GM21825 (cell line): ENCODE measurements at regions not wholly inside any gene's neighbourhood (a gene's known extent, or its start where the extent isn't known, plus 50 kb on each side); places are given as distances from the start of the nearest gene placed in this dataset.

Experiments used
- ATAC-seq: cut with Tn5 transposase; IDR thresholded peaks from one replicate; pipeline ENCODE4 v1.9.1; 2021; ENCODE audit warnings: mild to moderate bottlenecking, moderate library complexity; ENCODE audit not compliant: unreplicated experiment

DNA sequence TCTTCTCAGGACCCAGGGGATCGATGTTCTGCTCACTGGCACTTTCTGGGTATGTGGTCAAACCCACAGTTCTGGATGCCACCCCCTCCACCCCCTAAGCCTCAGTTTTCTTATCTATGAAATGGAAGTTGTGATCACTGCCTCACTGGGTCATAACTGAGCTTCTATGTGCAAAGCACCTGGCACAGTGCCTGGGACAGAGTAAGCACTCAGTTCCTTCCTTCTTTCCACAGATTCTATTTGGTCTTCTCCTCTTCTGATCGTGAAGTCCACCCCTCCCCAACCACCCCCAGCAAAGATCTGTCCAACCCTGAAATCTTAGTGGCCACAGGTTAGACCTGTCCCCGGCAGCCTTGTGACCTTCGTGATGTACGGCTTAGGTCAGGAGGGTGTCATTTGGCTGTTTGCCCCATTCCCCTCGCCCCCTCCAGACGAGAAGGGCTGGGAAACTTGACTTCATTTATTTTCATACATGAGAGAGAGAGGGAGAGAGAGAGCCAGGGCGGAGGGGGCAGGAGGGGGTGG lies 181.4 kb downstream of the FGF18 start:
- ATAC-seq, result no peak

DNA sequence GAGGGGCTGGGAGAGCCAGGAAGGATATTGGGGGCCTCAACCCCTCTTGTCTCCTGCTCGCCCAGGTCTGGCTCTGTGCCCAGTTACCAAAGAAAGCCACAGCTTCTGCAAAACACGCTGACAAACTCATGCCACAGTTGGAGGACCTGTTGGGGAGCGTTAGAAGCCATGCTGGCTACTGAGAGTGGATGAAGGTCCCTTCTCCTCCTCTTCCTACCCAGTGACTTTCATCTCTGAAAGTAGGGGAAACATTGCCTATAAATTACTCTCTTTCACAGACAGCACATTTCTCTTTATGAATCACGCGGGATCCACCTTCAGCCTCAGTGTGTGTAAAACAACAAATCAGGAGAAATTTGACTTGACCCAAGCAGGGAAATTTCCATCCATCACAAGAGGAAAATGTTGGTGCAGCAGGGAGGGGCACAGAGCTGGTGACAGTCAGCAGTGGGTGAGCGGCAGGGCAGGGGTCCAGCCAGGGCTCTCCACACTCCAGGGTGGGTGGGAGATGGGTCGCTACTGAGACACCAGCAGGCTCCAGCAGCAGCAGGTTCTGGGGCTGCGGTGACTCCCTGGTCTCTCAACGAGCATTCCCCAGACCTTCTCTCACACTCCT lies 181.9 kb downstream of the FGF18 start:
- ATAC-seq, result no peak

DNA sequence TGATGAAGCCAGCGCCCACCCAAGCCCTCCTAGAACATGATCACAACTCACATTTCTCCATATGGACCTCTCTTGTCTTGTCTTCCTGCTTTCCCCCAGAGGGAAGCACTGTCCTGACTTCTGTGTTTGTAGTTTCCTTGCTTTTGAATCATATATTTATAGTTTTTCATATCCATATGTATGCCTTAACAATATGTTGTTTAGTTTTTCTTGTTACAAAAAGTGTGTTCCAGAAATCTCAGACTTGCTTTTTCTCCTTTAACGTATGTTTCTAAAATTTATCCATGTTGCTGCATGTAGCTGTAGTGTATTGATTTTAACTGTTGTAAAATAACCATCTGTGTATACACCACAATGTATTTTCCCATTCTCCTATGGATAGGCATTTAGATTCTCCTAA lies 182.0 kb upstream of the SMIM23 start:
- ATAC-seq, result no peak

DNA sequence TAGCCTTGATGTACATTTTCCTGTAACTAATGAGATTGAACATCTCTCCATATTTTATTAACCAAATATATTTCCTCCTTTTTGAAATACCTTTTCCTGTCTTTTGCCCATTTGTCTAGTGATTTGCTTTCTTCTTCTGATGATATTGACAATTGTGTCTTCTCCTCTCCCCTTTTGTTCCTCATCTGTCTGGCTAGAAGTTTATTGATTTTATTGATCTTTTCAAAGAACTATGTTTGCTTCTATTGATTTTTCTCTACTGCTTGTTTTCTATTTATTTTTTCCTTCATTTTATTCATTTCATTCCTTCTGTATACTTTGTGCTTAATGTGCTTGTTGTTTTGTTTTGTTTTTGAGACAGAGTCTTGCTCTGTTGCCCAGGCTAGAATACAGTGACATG lies 181.4 kb upstream of the SMIM23 start:
- ATAC-seq, result no peak

DNA sequence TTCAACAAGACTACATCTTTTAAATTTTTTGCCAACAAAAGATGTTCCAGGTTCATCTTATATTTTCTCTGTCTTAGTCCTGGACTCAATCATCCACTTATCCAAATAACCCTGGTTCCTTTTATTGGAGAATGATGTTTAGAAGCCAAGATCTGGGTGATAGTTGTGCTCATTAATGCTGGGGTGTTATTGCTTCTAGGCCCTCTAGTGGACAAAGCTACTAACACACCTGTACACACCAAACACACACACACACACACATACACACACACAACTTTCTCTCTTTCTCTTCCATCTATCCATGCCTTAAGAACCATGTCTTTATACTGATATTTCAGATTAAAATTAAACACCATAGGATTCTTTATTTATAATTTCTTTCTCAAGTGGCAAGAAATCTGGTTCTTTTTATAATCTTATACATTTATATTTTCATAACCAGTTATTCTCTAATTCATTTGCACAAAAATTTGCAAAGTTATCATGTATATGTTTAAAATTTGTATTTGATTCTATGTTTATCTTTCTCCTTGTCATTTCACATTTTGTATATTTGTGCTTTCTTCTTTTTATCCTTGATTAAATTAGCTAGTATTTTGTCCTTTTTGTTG lies 179.1 kb upstream of the SMIM23 start:
- ATAC-seq, result no peak

DNA sequence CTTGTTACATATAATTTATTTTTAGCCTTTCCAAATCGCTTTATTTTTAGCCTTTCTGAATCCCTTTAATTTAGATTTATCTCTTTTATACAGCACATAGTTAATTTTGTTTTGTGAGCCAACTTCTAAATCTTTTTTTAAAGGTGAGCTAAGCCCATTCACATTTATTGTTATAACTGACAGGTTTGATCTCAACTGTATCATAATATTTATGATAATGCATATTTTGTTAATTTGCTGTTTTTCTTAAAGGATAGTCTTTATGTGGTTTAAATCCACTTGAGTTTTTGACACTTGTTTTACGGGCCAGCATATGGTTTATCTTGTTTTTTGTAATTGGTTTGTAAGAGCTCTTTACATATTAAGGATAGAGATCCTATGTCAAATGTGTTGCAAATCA lies 177.8 kb upstream of the SMIM23 start:
- ATAC-seq, result no peak

DNA sequence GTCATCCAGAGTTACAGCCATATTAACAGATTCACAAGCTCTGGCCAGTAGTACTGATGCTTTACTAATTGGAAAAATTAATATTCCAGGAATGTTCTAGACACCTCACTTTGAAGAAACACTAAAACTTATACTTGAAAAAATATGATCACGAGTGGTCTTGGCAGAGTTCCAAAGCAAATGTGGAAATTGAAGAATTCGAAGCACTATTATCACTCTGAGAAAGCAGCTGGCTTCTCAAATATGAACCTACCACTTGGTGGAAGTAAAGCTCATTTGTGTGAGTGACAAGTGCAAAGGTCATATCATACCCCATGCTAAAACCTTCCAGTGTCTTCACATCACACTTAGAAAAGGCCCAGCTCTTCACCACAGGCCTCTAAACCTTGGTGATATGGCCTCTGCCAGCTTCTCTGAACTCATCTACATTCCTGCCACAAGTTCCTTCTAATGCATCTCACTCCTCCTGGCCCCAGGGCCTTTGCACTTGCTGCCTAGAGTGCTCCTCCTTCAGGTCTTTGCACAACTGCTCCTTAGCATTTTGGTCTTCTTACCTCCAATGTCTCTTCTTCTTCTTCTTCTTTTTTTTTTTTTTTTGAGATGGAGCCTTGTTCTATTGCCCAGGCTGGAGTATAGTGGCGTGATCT lies 175.7 kb upstream of the SMIM23 start:
- no peak for ATAC-seq

DNA sequence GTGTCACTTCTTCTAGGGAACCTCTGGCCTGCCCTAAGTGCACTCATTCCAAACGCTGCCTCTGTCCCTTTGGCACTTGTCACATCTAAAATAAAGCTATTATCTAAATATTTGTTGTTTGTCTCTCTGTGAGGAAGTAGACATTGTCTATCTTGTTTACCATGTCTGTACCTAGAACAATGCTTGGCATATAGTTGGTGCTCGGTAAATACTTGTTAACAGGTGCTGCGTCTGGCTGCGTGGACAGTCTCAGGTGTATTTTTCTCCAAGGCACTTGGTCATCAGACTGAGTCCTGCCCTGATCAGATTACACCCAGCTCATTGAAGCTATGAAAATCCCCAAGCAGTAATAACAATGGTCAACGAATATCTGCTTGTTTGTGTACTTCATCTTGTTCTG lies 174.9 kb upstream of the SMIM23 start:
- ATAC-seq, result no peak

DNA sequence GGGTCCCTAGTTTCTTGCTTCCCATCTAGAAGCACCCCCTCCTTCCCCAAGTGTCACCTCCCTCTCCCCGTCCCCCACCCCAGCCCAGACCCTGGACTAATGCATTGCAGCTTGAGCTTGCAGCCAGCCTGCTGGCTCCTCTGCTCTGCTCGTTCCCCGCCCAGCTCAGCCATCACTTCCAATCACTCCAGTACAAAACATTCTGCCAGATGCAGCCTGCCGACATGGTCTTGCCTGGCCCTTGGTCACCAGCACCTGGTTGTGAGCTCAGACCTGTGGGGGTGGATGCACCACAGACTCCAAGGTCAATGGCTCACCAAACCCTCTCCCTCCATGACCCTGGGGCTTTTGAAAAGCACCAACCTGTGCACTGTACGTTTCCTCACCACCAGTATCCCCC lies 172.9 kb upstream of the SMIM23 start:
- no peak for ATAC-seq

DNA sequence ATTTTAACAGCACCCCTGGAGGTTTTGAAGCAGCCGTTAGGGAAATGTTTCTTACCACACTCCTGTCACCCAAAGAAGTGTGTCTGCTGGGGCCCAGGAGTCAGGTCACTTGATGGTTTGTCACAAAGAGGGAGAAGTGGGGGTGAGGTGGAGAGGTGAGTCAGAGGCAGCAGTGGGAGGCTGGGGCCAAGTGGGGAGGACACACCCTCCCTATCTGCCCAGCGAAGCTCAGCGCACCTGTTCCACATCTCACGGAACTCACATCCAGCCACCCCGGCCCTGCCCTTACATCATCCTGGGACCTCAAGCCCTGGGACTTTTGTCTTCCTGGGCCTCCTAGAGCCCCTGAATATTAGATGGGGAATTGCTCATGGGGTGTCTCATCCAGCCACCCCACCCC lies 171.1 kb upstream of the SMIM23 start:
- ATAC-seq, result no peak

DNA sequence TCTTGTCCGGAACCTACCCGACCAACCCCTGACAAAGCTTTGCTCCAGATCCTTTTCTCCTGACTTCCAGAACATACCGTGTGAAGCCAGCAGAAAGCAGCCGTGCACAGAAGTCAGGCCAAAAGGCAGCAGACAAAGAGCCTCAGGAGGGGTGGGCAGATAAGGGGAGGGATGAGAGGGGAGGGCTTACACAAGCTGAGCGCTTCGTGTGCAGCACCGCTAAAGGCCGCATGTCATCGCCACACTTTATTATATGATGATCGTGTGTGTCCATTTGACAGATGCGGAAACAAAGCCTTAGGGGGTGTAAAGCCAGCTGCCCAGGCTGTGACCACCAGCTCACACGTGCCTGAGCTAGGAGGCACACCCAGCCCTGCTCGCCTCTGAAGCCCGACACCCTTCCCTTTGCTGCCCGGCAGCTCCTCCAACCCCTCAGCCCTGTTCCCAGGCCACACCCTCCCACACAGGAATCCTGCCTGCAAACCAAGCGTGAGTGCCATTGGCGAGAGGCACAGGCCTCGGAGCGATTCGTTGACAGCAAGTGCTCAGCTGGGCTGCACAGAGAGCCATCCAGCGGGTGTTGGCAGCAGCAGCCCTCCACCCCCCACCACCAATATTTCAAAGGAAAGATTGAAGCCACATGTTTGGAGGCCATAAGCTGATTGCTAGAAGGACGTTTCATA lies 170.5 kb upstream of the SMIM23 start:
- ATAC-seq, result no peak

DNA sequence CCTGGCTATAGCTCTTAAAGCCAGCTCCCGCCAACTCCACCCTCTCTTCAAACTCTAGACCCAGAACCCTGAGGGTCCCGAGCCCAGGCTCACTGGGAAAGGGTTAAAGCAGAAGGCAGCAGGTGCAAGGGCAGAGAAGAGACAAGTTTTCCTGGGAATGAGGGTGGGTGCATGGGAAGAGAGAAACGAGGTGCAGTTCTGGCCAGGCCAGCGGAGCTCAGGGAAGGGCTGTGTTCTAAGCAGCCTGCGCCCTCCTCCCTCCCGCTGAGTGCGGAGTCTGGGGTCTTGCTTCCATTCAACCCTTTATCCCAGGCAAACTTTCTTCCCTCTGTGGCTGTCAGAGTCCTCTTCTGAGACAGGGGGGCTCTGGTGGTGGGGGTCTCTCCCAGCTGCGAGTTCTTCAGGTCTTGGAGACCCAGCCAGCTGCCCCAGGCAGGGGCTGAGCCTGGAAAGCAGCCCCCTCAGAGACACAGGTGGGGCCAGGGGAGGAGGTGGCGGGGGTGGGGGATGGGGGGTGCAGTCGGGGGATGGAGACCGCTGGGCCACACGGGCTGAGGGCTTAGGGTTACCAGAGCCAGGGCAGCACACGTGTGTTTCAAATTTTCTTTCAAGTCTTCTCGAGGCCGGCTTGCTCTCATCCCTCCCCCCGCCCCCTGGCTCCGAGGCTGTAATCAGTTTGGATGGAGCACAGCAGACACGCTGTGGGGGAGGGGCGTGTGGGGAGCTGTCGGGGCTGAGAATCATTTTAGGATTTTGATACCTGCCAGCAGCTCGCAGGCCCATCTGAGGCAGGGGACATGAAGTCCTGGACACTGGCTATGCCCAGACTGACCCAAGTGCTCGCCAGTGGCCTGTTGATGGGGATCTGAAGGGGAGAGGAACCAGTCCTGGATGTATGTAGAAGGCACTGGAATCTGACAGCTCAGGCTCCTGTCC lies 169.6 kb upstream of the SMIM23 start:
- ATAC-seq, result no peak

DNA sequence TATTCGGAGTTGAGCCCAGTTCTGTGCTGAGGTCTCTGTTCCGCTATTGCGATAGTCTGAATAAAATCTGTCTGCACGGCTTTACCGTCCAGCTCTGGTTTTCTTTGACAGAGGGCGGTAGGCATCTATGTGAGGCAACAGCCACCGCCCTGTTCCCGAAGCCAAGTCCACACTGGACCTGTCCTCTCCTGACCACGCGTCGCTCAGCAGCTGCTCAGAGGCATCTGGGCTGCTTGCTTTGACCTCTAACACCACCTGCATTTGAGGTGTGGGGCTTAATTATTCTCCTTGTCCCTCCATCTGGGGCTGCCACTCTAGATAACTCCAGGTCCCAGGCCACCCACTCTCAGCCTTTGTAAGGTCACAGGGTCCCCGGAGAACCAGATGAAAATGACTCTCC lies 168.4 kb upstream of the SMIM23 start:
- no peak for ATAC-seq

DNA sequence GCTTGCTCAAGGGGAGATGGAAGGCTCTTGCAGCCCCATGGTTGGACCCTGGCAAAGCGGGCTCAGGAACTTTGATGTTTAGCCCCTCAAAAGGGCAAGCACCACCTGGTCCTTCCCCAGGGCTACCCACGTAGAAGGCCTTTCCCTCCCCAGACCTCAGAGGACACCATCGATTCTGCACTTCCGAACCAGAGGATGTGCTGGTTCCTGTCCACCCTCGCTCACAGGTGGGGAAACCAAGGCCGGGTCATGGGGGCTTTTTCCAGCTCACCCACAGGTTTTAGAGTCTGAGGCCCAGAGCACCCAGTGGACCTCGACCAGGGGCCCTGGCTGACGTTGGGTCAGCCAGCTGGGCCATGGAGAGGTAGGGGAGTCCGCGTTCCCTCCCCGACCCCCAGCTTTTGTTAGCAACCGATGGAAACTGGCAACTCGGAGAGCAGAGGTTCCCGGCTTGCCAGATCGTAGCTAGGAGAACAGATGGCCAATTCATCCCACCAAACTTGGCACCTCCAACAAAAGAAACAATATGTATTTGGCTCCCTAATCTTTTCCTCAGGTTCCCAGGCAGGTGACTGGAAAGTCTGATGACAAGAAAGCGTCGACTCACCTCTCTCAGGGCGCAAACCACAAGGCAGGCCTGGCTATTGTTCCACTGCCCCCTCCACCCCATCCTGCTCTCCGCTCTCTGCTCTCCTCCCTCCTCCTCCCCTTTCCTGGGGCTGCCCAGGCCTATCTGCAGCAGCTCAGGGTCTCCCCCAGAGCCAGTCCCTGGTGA lies 167.6 kb upstream of the SMIM23 start:
- no peak for ATAC-seq

DNA sequence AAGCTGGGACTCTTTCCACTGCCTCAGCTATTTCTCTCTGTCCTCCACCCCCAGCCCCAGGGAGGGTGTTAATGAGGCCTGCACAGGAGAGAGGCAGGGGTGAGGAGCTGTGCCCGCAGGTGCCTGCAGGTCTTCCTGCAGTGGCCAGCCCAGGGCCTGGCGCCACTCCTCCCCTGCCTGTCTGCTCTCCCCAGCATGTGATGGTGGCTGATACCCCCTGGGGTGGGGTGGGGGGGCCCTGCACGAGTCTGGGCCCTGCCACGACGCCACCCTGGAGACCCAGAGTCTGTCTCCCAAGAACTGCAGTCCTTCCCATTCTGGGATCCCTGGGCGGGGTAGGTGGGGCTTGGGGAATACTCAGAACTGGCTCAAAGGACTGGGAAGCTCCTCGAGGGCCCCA lies 166.4 kb upstream of the SMIM23 start:
- ATAC-seq, result no peak

DNA sequence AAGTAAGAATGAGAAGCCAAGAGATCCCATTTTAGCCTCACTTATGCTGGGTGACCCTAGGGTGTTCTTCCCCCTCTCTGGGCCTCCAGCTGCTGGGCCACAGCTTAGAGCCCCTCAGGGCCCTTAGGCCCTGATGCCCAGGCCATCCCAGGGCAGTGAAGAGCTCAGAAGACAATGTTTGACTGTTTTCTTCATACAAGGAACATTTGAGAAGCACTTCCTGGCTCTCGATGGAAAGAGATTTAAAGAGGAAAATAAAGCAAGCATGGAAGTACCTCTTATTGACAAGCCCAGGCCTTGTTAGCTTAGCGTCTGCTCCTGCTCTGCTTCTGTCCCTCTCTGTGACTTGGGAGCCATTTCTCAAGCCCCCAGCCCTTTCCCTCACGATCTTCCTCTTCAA lies 165.9 kb upstream of the SMIM23 start:
- ATAC-seq, result no peak

DNA sequence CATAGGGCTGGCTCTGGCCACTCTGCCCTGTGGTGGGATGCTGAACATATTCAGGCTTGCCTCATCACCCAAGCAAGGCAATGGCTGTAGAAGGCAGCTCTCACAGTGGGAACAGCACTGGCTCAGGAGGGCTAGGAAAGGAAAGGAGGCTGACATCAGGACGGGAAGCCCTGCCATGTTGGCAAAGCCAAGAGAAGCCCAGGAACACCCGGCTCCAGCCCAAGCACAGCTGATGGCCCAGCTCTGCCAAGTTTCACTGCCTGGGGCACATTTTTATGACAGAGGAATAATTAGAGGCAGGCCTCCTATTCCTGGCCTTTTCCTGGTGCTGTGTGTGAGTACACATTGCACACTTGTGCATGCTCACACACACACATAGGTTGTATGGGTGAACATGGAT lies 163.6 kb upstream of the SMIM23 start:
- no peak for ATAC-seq

DNA sequence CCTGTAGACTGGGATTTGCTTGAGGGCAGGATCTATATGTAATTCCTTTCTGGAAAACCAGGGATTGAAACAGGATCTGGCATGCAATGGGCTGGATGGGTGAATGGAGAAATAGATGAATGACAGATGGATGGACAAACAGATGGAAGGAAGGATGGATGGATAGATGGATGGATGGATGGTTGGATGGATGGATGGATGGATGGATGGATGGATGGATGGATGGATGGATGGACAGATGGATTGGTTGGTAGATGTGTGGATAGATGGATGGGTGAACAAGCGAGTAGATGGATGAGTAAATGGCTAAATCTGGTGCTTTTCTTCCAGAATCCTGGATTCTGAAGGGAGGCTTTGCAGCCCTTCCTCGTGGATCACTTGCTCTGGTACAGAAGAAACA lies 162.5 kb upstream of the SMIM23 start:
- ATAC-seq, result no peak

DNA sequence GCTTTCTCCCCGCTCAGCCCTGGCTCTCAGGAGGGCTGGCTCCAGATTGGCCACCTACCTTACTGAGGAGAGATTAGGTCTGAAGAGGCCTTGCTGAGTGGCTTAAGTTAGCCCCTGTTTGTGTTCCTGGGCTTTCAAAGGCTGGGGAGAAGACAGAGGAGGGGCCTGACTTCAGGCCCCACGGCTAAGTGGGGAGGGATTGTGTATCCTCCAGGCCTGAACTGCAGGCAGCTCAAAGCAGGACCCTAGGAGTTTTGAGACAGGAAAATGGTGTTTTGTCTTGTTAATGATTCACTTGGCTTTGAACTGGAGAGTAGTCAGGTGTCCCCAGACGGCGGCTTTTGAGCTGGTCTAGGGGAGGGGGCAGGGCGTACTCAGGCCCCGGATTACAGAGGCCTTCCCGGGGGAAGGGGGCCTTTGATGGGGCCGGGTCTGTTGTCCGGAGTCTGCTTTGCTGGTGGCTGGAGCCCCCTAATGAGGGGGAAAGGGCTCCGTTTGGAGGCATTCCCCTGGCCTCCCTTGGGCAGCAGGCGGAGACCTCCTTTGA lies 162.0 kb upstream of the SMIM23 start:
- ATAC-seq, result no peak

DNA sequence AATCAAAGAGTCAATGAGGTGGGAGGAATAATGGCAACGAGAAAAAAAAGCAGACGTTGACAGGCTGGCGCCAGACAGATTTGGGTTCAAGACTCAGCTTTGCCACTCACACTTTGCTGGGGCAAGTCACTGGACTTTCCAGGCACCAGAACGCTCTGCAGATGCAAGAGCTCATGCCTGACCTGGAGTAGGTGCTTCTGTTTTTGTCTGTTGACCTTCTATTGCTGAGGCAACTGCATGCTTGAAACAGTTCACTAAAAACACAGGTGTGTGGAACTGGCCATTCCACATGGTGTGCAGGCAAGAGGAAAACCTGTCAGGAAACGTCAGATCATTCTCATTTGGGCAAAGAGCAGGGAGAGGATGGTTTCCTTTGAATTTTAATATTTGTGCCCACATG lies 161.2 kb upstream of the SMIM23 start:
- no peak for ATAC-seq
